ENCODE measurements at regions not wholly inside any gene's neighbourhood (a gene's known extent, or its start where the extent isn't known, plus 50 kb on each side); places are given as distances from the start of the nearest gene placed in this dataset.

GRCh38 chr10:3482200-3482993 lies 302.6 kb downstream of the KLF6 start:
- DNase-seq (ENCODE audit: low spot score) = peak; percentile 62

GRCh38 chr10:3481496-3481895 lies 303.5 kb downstream of the KLF6 start:
- DNase-seq (ENCODE audit: low spot score) = no peak

DNA sequence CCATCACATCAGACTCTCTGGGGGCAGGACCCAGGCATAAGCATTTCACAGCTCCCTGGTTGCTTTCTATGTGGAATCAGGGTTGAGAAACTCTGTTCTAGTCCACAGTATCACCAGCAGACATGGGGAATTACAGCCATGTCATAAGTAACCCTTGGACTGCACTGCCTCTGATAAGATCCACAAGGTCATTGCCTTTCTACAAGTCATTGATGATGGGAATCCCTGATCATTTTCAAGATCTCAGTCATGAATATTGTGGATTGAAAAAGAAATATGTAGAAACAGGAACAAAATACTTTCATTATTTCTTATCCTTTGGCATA lies 304.1 kb downstream of the KLF6 start:
- DNase-seq (ENCODE audit: low spot score) = no peak

DNA sequence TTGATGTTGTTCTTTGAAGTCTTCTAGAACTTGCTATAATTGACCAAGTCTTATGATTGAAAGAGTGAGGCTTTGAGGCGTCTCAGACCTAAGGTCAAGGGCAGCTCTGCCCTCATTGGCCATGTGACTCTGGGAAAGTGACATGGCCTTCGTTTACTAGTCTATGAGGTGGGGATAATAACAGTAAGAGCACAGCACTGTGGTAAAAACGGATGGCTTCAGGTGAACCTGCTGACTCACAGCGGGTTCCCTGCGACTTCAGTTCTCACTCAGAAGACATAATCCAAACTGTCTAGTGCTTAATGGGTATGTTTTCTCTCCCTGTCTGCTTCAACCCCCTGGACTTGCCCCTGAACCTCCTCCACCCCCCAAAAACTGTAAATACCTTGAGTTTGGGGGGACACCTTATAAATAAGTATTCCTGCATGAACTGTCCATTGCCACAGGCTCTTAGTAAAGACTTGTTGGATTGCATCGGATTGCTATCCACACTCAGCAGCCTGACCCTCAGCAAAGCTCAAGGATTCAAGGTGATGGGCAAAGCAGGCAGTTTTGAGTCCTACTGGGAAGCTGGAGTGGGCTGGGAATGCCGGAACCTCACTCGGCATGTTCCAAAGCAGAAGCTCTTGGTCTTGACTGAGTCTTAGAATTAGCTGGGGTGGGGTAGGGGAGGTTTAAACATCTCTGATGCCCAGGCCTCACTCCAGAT lies 304.6 kb downstream of the KLF6 start:
- DNase-seq (ENCODE audit: low spot score) = no peak

- DNase-seq (ENCODE audit: low spot score) = no peak
Measured at GRCh38 chr10:3478632-3479240, 306.2 kb upstream of the PITRM1 start.

- DNase-seq (ENCODE audit: low spot score) = no peak
Measured at GRCh38 chr10:3478153-3478552, 305.6 kb upstream of the PITRM1 start.

GRCh38 chr10:3477683-3478082 lies 305.1 kb upstream of the PITRM1 start:
- no peak for DNase-seq (ENCODE audit: low spot score)

- no peak for DNase-seq (ENCODE audit: low spot score)
Measured at GRCh38 chr10:3476640-3477448, 304.3 kb upstream of the PITRM1 start.

DNA sequence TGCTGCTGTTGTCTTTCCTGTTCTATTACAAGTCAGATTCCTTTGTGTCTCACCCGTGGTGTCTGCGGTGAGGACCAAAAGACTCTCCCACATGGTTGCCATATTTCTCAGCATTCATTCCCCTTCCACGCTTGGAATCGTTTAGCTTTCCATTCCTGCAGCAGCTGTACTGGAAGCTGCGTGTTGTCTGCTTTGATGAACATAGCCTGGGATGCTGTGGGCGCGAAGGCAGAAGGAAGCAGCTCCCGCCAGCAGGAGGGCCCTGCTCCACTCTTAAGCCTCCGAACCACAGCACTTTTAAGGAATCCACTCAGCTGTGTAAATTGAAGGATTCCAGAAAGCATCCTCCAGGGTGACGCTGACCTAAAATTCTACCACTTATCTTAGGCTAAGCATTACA lies 303.6 kb upstream of the PITRM1 start:
- peak; percentile 43 for DNase-seq (ENCODE audit: low spot score)

- DNase-seq (ENCODE audit: low spot score) = no peak
Measured at GRCh38 chr10:3475367-3475766, 302.8 kb upstream of the PITRM1 start.

GRCh38 chr10:3474266-3474665 lies 301.7 kb upstream of the PITRM1 start:
- DNase-seq (ENCODE audit: low spot score) = no peak

DNA sequence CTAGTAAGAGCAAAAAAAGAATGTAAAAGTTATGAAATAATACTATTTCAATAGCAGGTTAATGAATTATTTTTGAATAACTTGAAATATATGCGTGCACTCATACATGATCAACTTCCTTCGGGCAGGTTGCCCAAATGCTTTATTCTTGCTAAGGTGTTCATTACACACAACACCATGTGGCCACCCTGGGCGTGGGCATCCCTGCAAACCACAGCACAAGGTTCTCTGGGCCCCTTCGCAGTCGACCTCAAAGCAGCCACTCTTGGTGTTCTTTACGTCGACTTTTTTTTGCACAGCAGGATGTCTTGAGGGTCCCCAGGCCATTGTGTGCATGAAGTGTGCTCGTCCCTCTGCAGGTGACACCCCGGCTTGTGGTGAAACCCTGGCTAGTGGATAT lies 300.7 kb upstream of the PITRM1 start:
- DNase-seq (ENCODE audit: low spot score) = no peak

GRCh38 chr10:3472287-3473051 lies 299.9 kb upstream of the PITRM1 start:
- DNase-seq (ENCODE audit: low spot score) = no peak

GRCh38 chr10:3471927-3472286 lies 299.3 kb upstream of the PITRM1 start:
- DNase-seq (ENCODE audit: low spot score) = no peak

DNA sequence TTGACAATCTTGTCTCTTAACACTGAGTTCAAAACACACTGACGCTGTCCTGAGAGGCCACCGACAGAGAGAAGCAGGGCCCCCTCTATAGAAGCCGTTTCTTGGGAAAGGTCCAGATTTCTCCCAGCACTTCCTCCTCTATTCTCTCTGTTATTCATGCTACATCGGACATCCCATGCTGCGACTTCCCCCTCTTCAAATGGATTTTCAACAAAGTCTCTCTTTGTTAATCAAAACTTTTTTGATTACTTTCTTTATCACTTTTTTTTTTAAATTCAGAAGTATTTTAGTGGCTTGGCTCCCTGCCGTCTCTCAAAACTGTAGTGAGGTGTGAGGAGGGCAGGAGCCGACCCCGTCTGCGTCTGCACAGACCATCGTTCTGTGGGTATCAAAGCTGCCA lies 298.9 kb upstream of the PITRM1 start:
- DNase-seq (ENCODE audit: low spot score) = no peak

- DNase-seq (ENCODE audit: low spot score) = no peak
Measured at GRCh38 chr10:3470191-3470590, 297.6 kb upstream of the PITRM1 start.

DNA sequence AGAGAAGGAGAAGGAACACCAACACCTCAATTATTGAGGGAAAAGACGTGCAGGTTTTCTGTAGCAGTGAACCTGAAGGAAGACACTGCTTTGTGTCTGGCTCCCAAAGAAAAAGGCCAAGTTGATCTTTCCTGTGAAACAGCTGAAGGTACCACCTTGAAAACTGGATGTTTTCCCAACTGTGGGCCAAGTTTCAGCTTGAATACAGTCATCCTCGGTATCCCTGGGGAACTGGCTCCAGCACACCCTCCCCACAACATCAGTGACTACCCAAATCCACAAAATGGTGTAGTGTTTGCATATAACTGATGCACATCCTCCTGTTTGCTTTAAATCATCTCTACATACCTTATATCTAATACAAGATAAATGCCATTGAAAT lies 297.0 kb upstream of the PITRM1 start:
- DNase-seq (ENCODE audit: low spot score) = no peak

DNA sequence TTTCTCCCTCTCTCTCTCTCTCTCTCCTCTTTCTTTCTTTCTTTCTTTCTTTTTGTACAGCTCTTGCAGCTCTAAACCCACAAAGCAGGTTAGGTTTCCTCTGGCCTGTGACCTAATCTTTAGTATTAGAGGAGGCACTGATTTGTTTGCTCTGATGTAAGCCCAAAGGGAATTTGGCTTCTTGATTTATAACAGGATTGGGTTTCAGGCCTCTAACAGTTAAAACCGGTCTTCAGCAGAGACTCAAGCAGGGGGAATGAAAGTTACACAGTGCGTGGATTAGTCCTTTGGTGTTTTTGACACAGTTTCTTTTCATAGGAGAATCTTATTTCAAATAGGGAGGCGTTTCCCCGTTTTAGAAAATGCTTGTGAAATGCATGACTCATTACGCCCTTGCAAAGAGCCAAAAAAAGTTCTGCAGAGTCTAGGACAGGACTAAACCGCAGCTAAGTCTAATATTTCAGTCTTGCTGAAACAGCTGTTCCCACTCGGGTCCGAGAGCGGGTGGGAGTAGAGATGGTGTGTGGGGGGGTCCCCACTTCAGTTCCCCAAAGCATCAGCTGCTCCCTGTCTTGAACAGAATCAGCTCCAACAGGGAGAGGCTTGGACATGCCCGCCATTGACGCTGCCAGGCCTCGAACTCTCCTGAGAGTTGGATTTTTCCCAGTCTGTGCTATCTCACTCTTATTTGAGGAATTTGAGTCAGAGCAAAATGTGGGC lies 296.5 kb upstream of the PITRM1 start:
- DNase-seq (ENCODE audit: low spot score) = no peak

DNA sequence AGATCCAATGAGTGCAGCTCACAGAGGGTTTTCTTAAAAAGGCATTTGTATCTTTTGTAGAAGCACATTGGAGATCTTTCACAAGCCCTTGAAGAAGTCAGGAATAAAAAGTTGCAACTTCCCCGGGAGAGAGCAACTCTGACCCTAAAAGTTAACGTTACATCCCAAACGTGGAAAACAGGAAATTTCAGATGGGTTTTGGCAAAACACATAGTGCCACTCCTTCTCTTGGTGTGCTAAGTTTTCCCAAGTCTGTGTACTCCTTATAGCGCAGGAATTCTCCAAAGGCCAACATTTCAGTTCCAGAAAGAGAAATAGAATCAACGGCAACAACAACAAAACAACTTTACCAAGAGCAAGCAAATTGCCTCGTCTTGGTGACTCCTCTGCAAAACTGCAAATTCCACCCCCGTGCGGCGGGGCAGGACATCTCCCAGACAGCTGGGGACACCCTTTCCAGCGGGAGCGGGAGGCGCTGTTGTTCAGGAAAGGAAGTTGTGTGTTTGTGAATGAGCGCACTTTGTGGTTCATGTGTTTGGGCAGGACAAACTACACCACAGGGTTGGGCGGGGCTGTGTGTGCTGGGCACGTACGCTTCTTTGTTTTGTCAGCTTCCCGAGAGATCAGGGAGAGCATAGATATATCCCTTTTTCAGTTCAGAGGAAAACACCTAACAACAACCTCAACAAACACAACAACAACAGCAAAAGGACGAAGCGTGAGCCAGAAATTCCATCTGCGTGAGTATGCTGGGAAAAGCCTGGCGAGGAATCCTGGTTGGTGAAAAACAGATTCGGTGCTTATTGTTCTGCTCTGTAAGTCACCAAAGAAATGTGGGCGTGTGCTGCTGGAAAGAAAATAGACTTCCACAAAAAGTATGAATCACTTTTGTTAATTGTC lies 294.7 kb upstream of the PITRM1 start:
- peak; percentile 8 for DNase-seq (ENCODE audit: low spot score)

DNA sequence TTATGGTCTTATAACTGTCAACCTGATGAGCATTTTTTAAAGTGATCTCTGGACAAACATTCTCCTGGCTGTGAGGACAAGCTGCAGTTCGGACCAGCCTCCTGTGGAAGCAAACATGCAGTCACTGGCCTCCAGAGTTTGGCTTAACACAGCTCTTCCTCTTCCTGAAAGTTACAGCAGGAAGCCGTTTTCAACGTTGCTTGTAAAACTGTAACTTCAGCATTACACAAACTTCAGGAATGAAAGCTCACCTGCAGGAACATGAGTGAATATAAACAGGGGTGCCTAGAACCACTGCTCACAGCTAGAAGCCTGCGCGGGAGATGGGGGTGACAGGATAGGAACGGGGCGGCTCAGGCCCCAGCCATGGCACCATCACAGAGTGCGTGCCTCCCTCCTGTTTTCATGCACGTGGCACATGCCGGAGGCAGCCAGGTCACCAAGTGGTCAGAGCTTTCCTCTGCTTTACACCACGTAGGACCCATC lies 292.9 kb upstream of the PITRM1 start:
- DNase-seq (ENCODE audit: low spot score) = peak; percentile 30

All from ecto neural progenitor cell (in vitro differentiated cells).